ENCODE measurements at regions not wholly inside any gene's neighbourhood (a gene's known extent, or its start where the extent isn't known, plus 50 kb on each side); places are given as distances from the start of the nearest gene placed in this dataset.

GRCh38 chr21:18716578-18717138 is 313.1 kb upstream of the TMPRSS15 start:
- TF ChIP-seq CTCF (IDR thresholded peaks at IDR 0.05) (no peak), SIN3A (IDR thresholded peaks at IDR 0.05; ENCODE audit: borderline replicate concordance, insufficient read depth, low read depth, low read length) (no peak)
